ENCODE measurements at regions not wholly inside any gene's neighbourhood (a gene's known extent, or its start where the extent isn't known, plus 50 kb on each side); places are given as distances from the start of the nearest gene placed in this dataset.
A peak's percentile ranks its signal among the peaks of the same experiment; 100 is the strongest.

- in situ Hi-C loops (cut with MboI; ENCODE audit: low pct_unique_long_range_greater_than_20kb, low sequenced_read_pairs) = no loop called here
These were observed 337.1 kb upstream of the MMADHC start for GRCh38 chr2:149924549-149925213.

GRCh38 chr2:149924028-149924427 is 336.5 kb upstream of the MMADHC start:
- DNase-seq = no peak
- in situ Hi-C loops (cut with MboI; ENCODE audit: low pct_unique_long_range_greater_than_20kb, low sequenced_read_pairs) = no loop called here

More at GRCh38 chr2:149924549-149925213, 337.1 kb upstream of the MMADHC start:
- no peak for DNase-seq

GRCh38 chr2:149921911-149922616 is 334.5 kb upstream of the MMADHC start:
- DNase-seq = no peak
- in situ Hi-C loops (cut with MboI; ENCODE audit: low pct_unique_long_range_greater_than_20kb, low sequenced_read_pairs) = no loop called here

- DNase-seq = no peak
- in situ Hi-C loops (cut with MboI; ENCODE audit: low pct_unique_long_range_greater_than_20kb, low sequenced_read_pairs) = no loop called here
These were observed 332.8 kb upstream of the MMADHC start for GRCh38 chr2:149920389-149920788.

- in situ Hi-C loops (cut with MboI; ENCODE audit: low pct_unique_long_range_greater_than_20kb, low sequenced_read_pairs) = no loop called here
- no peak for DNase-seq
These were observed 327.6 kb upstream of the MMADHC start for GRCh38 chr2:149915151-149915550.

GRCh38 chr2:149908726-149909683 is 321.4 kb upstream of the MMADHC start:
- in situ Hi-C loops (cut with MboI; ENCODE audit: low pct_unique_long_range_greater_than_20kb, low sequenced_read_pairs) = no loop called here
- no peak for DNase-seq

GRCh38 chr2:149906886-149907285 is 319.3 kb upstream of the MMADHC start:
- in situ Hi-C loops (cut with MboI; ENCODE audit: low pct_unique_long_range_greater_than_20kb, low sequenced_read_pairs) = no loop called here
- DNase-seq = no peak

GRCh38 chr2:149904352-149905175 is 317.0 kb upstream of the MMADHC start:
- in situ Hi-C loops (cut with MboI; ENCODE audit: low pct_unique_long_range_greater_than_20kb, low sequenced_read_pairs) = no loop called here
- DNase-seq = no peak

GRCh38 chr2:149903626-149904025 is 316.1 kb upstream of the MMADHC start:
- in situ Hi-C loops (cut with MboI; ENCODE audit: low pct_unique_long_range_greater_than_20kb, low sequenced_read_pairs) = no loop called here
- no peak for DNase-seq

GRCh38 chr2:149902081-149902480 is 314.5 kb upstream of the MMADHC start:
- no peak for DNase-seq
- in situ Hi-C loops (cut with MboI; ENCODE audit: low pct_unique_long_range_greater_than_20kb, low sequenced_read_pairs) = no loop called here

- in situ Hi-C loops (cut with MboI; ENCODE audit: low pct_unique_long_range_greater_than_20kb, low sequenced_read_pairs) = no loop called here
- DNase-seq = no peak
These were observed 313.8 kb upstream of the MMADHC start for GRCh38 chr2:149901231-149901859.

- in situ Hi-C loops (cut with MboI; ENCODE audit: low pct_unique_long_range_greater_than_20kb, low sequenced_read_pairs) = no loop called here
- DNase-seq = no peak
These were observed 311.8 kb upstream of the MMADHC start for GRCh38 chr2:149899390-149899789.

GRCh38 chr2:149894760-149895159 is 307.2 kb upstream of the MMADHC start:
- in situ Hi-C loops (cut with MboI; ENCODE audit: low pct_unique_long_range_greater_than_20kb, low sequenced_read_pairs) = no loop called here
- DNase-seq = peak; percentile 73

GRCh38 chr2:149894226-149894625 is 306.7 kb upstream of the MMADHC start:
- in situ Hi-C loops (cut with MboI; ENCODE audit: low pct_unique_long_range_greater_than_20kb, low sequenced_read_pairs) = no loop called here
- no peak for DNase-seq

- no peak for DNase-seq
- in situ Hi-C loops (cut with MboI; ENCODE audit: low pct_unique_long_range_greater_than_20kb, low sequenced_read_pairs) = no loop called here
These were observed 305.0 kb upstream of the MMADHC start for GRCh38 chr2:149892563-149892962.

- in situ Hi-C loops (cut with MboI; ENCODE audit: low pct_unique_long_range_greater_than_20kb, low sequenced_read_pairs) = no loop called here
These were observed 298.4 kb upstream of the MMADHC start for GRCh38 chr2:149885946-149886345.

GRCh38 chr2:149885468-149885867 is 297.9 kb upstream of the MMADHC start:
- in situ Hi-C loops (cut with MboI; ENCODE audit: low pct_unique_long_range_greater_than_20kb, low sequenced_read_pairs) = no loop called here
- DNase-seq = no peak

More at GRCh38 chr2:149885946-149886345, 298.4 kb upstream of the MMADHC start:
- no peak for DNase-seq

- in situ Hi-C loops (cut with MboI; ENCODE audit: low pct_unique_long_range_greater_than_20kb, low sequenced_read_pairs) = no loop called here
- DNase-seq = no peak
These were observed 297.3 kb upstream of the MMADHC start for GRCh38 chr2:149884871-149885270.

Data from KBM-7 (cell line).